Smooth muscle cell (in vitro differentiated cells): ENCODE measurements at regions not wholly inside any gene's neighbourhood (a gene's known extent, or its start where the extent isn't known, plus 50 kb on each side); places are given as distances from the start of the nearest gene placed in this dataset.

Experiments used
- DNase-seq: peaks from one replicate; lab custom pipeline; 2025; ENCODE audit not compliant: unreplicated experiment; lab: John Stamatoyannopoulos, UW
- H2AFZ ChIP-seq: fragments of 200-600 bp; sonication (generic); 2 replicates; pipeline ENCODE4 v1.6.0; 2016; ENCODE audit warnings: antibody characterized with exemption, low read depth, mild to moderate bottlenecking
- H3F3A ChIP-seq: fragments of 200-600 bp; sonication (generic); 2 replicates; pipeline ENCODE4 v1.6.0; 2017; ENCODE audit warnings: antibody characterized with exemption, low read depth
- H3K27ac ChIP-seq: fragments of 200-600 bp; sonication (generic); 2 replicates; pipeline ENCODE4 v1.5.1; 2016; ENCODE audit warnings: low read depth, mild to moderate bottlenecking
- H3K27me3 ChIP-seq: fragments of 200-600 bp; sonication (generic); 2 replicates; pipeline ENCODE4 v1.6.1; 2016; ENCODE audit warnings: low read depth, mild to moderate bottlenecking
- H3K36me3 ChIP-seq: fragments of 200-600 bp; sonication (generic); 2 replicates; pipeline ENCODE4 v1.5.1; 2016; ENCODE audit warnings: low read depth
- H3K4me1 ChIP-seq: fragments of 200-600 bp; sonication (generic); 2 replicates; pipeline ENCODE4 v1.5.1; 2016; ENCODE audit warnings: low read depth
- H3K4me2 ChIP-seq: fragments of 200-600 bp; sonication (generic); 2 replicates; pipeline ENCODE4 v1.6.0; 2016; ENCODE audit warnings: mild to moderate bottlenecking
- H3K4me3 ChIP-seq: fragments of 200-600 bp; sonication (generic); 2 replicates; pipeline ENCODE4 v1.5.1; 2016; ENCODE audit warnings: mild to moderate bottlenecking
- H3K79me2 ChIP-seq: fragments of 200-600 bp; sonication (generic); 2 replicates; pipeline ENCODE4 v1.6.0; 2016; ENCODE audit warnings: low read depth, mild to moderate bottlenecking
- H3K9ac ChIP-seq: fragments of 200-600 bp; sonication (generic); 2 replicates; pipeline ENCODE4 v1.6.0; 2016; ENCODE audit warnings: low read depth
- H3K9me3 ChIP-seq: fragments of 200-600 bp; sonication (generic); replicated peaks from 2 replicates; pipeline ENCODE4 v1.5.1; 2016; ENCODE audit warnings: low read depth
- H4K20me1 ChIP-seq: fragments of 200-600 bp; sonication (generic); 2 replicates; pipeline ENCODE4 v1.6.0; 2016; ENCODE audit warnings: low read depth
- CTCF ChIP-seq: fragments of 200-600 bp; sonication (generic); IDR thresholded peaks from 2 replicates; pipeline ENCODE4 v1.5.1; 2017; ENCODE audit warnings: borderline replicate concordance, mild to moderate bottlenecking, antibody characterized with exemption; ENCODE audit not compliant: insufficient read depth, poor library complexity, severe bottlenecking
- WGBS: methylation state at CpG from one replicate; pipeline ENCODE4 v1.1.7; 2016; ENCODE audit warnings: low lambda C conversion rate; 5-methylcytosine and 5-hydroxymethylcytosine counted together

GRCh38 chr2:82307511-82307910, 2003.0 kb upstream of the LRRTM1 start:
- H3F3A ChIP-seq = no peaks in the 10 kb centered on the region
- H3K79me2 ChIP-seq = no peaks in the 10 kb centered on the region
- H3K27me3 ChIP-seq = no peaks in the 10 kb centered on the region
- H3K9me3 ChIP-seq = no peaks in the 10 kb centered on the region
- DNase-seq = no peak
- H3K4me3 ChIP-seq = no peak overlapping the region
- H2AFZ ChIP-seq = no peak overlapping the region
- no peak overlapping the region for H3K27ac ChIP-seq
- no peak for TF ChIP-seq CTCF
- no peak overlapping the region for H3K9ac ChIP-seq
- H3K4me1 ChIP-seq = no peaks in the 10 kb centered on the region
- no peak overlapping the region for H3K4me2 ChIP-seq
- no peaks in the 10 kb centered on the region for H4K20me1 ChIP-seq
- H3K36me3 ChIP-seq = no peaks in the 10 kb centered on the region

- Histone ChIP-seq H3K79me2 (no peaks in the 10 kb centered on the region), H3K9ac (no peak overlapping the region), H3K4me3 (no peak overlapping the region), H3K4me2 (no peak overlapping the region), H3K27me3 (no peaks in the 10 kb centered on the region), H3F3A (no peaks in the 10 kb centered on the region), H3K4me1 (no peaks in the 10 kb centered on the region), H4K20me1 (no peaks in the 10 kb centered on the region), H2AFZ (no peak overlapping the region), H3K36me3 (no peaks in the 10 kb centered on the region), H3K9me3 (no peaks in the 10 kb centered on the region), H3K27ac (no peak overlapping the region)
- 93% methylated on average over 5 of the region's 5 CpGs for WGBS
- no peak for TF ChIP-seq CTCF
- DNase-seq = no peak
These were observed 1997.0 kb upstream of the LRRTM1 start for GRCh38 chr2:82301506-82301905.

GRCh38 chr2:82289446-82289845, 1984.9 kb upstream of the LRRTM1 start:
- H2AFZ ChIP-seq = no peak overlapping the region
- H4K20me1 ChIP-seq = no peaks in the 10 kb centered on the region
- no peak overlapping the region for H3K27ac ChIP-seq
- no peaks in the 10 kb centered on the region for H3K79me2 ChIP-seq
- H3K4me3 ChIP-seq = no peak overlapping the region
- DNase-seq = no peak
- no peaks in the 10 kb centered on the region for H3F3A ChIP-seq
- TF ChIP-seq CTCF = no peak
- H3K4me1 ChIP-seq = no peaks in the 10 kb centered on the region
- no peaks in the 10 kb centered on the region for H3K36me3 ChIP-seq
- 92% methylated on average over 1 of the region's 1 CpG for WGBS
- no peak overlapping the region for H3K9ac ChIP-seq
- no peak overlapping the region for H3K4me2 ChIP-seq
- no peaks in the 10 kb centered on the region for H3K27me3 ChIP-seq
- no peaks in the 10 kb centered on the region for H3K9me3 ChIP-seq

- DNase-seq = no peak
- 65% methylated on average over 2 of the region's 2 CpGs for WGBS
- Histone ChIP-seq H3K4me3 (no peak overlapping the region), H2AFZ (no peak overlapping the region), H3K4me1 (peaks cover 4% of the 10 kb centered on the region), H3K27ac (no peak overlapping the region), H3K9ac (no peak overlapping the region), H3F3A (no peaks in the 10 kb centered on the region), H3K9me3 (no peaks in the 10 kb centered on the region), H4K20me1 (no peaks in the 10 kb centered on the region), H3K79me2 (no peaks in the 10 kb centered on the region), H3K4me2 (no peak overlapping the region), H3K27me3 (no peaks in the 10 kb centered on the region), H3K36me3 (no peaks in the 10 kb centered on the region)
- no peak for TF ChIP-seq CTCF
These were observed 1978.5 kb upstream of the LRRTM1 start for GRCh38 chr2:82283075-82283474.
